Panc1 (cell line): ENCODE measurements at regions not wholly inside any gene's neighbourhood (a gene's known extent, or its start where the extent isn't known, plus 50 kb on each side); places are given as distances from the start of the nearest gene placed in this dataset.

Experiments used
- ATAC-seq: fragments of 200-7000 bp; cut with Tn5 transposase; 2 replicates; pipeline ENCODE4 v1.9.1; 2020; ENCODE audit warnings: mild to moderate bottlenecking, moderate library complexity
- BruUV-seq: library from RNA; stranded (reverse); fragments of 400-500 nt; replicated peaks from 2 replicates; lab custom pipeline; 2021; lab: Mats Ljungman, UMichigan
- CTCF ChIA-PET: fragments of 300-600 bp; sonication (Branson Sonifier 250); formaldehyde crosslinking; loops from one replicate; lab custom pipeline; 2022; ENCODE audit warnings: antibody characterized with exemption; lab: Charles Lee
- POLR2A ChIA-PET: fragments of 300-600 bp; sonication (Branson Sonifier 250); formaldehyde crosslinking; loops from one replicate; lab custom pipeline; 2022; ENCODE audit warnings: antibody characterized with exemption; lab: Charles Lee
- DNase-seq: peaks from one replicate; pipeline ENCODE4 v3.0.0-alpha.2; 2010; ENCODE audit warnings: low read depth, low spot score
- H3K27ac ChIP-seq: 2 replicates; pipeline ENCODE4 v1.5.1; 2011; ENCODE audit warnings: mild to moderate bottlenecking, low read length, inconsistent platforms
- H3K27me3 ChIP-seq: fragments of 200-500 bp; sonication (Bioruptor generic); 2 replicates; pipeline ENCODE4 v1.6.0; 2014; ENCODE audit warnings: low read length, inconsistent platforms; ENCODE audit not compliant: control insufficient read depth, insufficient read depth
- H3K36me3 ChIP-seq: fragments of 200-500 bp; sonication (Bioruptor generic); 2 replicates; pipeline ENCODE4 v1.5.1; 2014; ENCODE audit warnings: inconsistent platforms, mild to moderate bottlenecking, low read length, moderate library complexity; ENCODE audit not compliant: control insufficient read depth, insufficient read depth
- H3K4me1 ChIP-seq: 2 replicates; pipeline ENCODE4 v1.5.1; 2011; ENCODE audit warnings: inconsistent platforms, mild to moderate bottlenecking, low read length, moderate library complexity; ENCODE audit not compliant: control insufficient read depth, insufficient read depth
- H3K4me3 ChIP-seq, 2 experiments: 2 replicates each; pipeline ENCODE4 v1.5.1; 2011 to 2012; ENCODE audit warnings: low read depth in 2 of 2, low read length in 2 of 2, mild to moderate bottlenecking in 2 of 2, inconsistent platforms in 1 of 2, moderate library complexity in 1 of 2
- H3K9me3 ChIP-seq: fragments of 200-500 bp; sonication (Bioruptor generic); 2 replicates; pipeline ENCODE4 v1.5.1; 2014; ENCODE audit warnings: low read depth, mild to moderate bottlenecking, inconsistent platforms, low read length, moderate library complexity; ENCODE audit not compliant: control insufficient read depth, insufficient read depth
- CTCF ChIP-seq: fragments of 450-650 bp; IDR thresholded peaks from 2 replicates; pipeline ENCODE4 v1.5.1; 2017; ENCODE audit warnings: mild to moderate bottlenecking
- POLR2AphosphoS5 ChIP-seq: IDR thresholded peaks from 2 replicates; pipeline ENCODE4 v1.6.1; 2012; ENCODE audit warnings: mild to moderate bottlenecking, low read depth, low read length, moderate library complexity
- REST ChIP-seq, 2 experiments: IDR thresholded peaks; 2 replicates each; pipeline ENCODE4 v1.6.1; 2011 to 2012; ENCODE audit warnings: low read depth in 2 of 2, control low read depth in 1 of 2, low read length in 1 of 2, mild to moderate bottlenecking in 1 of 2, moderate library complexity in 1 of 2; ENCODE audit not compliant: insufficient read depth in 1 of 2
- SIN3A ChIP-seq: IDR thresholded peaks from 2 replicates; pipeline ENCODE4 v1.6.1; 2012; ENCODE audit warnings: low read depth, mild to moderate bottlenecking, low read length, moderate library complexity, borderline replicate concordance; ENCODE audit not compliant: insufficient read depth
- TCF7L2 ChIP-seq: IDR thresholded peaks from 2 replicates; pipeline ENCODE4 v1.6.1; 2011; ENCODE audit warnings: mild to moderate bottlenecking, low read depth, low read length, inconsistent platforms
- in situ Hi-C: cut with HindIII; loops from 2 replicates; pipeline ENCODE4 v1.10.0; 2016; ENCODE audit warnings: low sequenced_read_pairs, low pct_unique_long_range_greater_than_20kb
- intact Hi-C: fragments of 100-400 bp; cut with micrococcal nuclease; formaldehyde crosslinking; loops from one replicate; pipeline ENCODE4 v1.10.0; 2022; ENCODE audit not compliant: unreplicated experiment

GRCh38 chr2:18362696-18363095, 197.8 kb downstream of the RDH14 start:
- no peaks in the 10 kb centered on the region for H3K27me3 ChIP-seq
- no peaks in the 10 kb centered on the region for H3K36me3 ChIP-seq
- H3K9me3 ChIP-seq = no peaks in the 10 kb centered on the region
- no peak overlapping the region for H3K4me3 ChIP-seq
- ChIA-PET POLR2A (no interaction called here), CTCF (no interaction called here)
- no TSS peak for BruUV-seq
- ATAC-seq (no peak), DNase-seq (no peak)
- in situ Hi-C loops = no loop called here
- TF ChIP-seq TCF7L2 (no peak), CTCF (no peak), POLR2AphosphoS5 (no peak), REST (IDR thresholded peaks at IDR 0.05; ENCODE audit: insufficient read depth in 1 of 2, low read depth in 2 of 2, low read length in 1 of 2) (no peak), SIN3A (no peak)
- no peaks in the 10 kb centered on the region for H3K4me1 ChIP-seq
- H3K27ac ChIP-seq = no peak overlapping the region
- intact Hi-C loops = no loop called here

GRCh38 chr2:18357537-18357936, 202.9 kb downstream of the RDH14 start:
- H3K9me3 ChIP-seq = no peaks in the 10 kb centered on the region
- ATAC-seq (no peak), DNase-seq (no peak)
- no peak overlapping the region for H3K4me3 ChIP-seq
- H3K36me3 ChIP-seq = no peaks in the 10 kb centered on the region
- BruUV-seq = no TSS peak
- H3K4me1 ChIP-seq = no peaks in the 10 kb centered on the region
- in situ Hi-C loops (no loop called here), intact Hi-C loops (no loop called here)
- no peaks in the 10 kb centered on the region for H3K27me3 ChIP-seq
- H3K27ac ChIP-seq = no peak overlapping the region
- POLR2A ChIA-PET = no interaction called here
- no peak for TF ChIP-seq REST (IDR thresholded peaks at IDR 0.05; ENCODE audit: insufficient read depth in 1 of 2, low read depth in 2 of 2, low read length in 1 of 2)
- TF ChIP-seq SIN3A = no peak
- TF ChIP-seq TCF7L2 = no peak
- no peak for TF ChIP-seq POLR2AphosphoS5
- TF ChIP-seq CTCF = no peak
- CTCF ChIA-PET = no interaction called here
